ENCODE measurements at regions not wholly inside any gene's neighbourhood (a gene's known extent, or its start where the extent isn't known, plus 50 kb on each side); places are given as distances from the start of the nearest gene placed in this dataset.

GRCh38 chr4:13151194-13151593 lies 332.9 kb downstream of the RAB28 start:
- H3K4me3 ChIP-seq (ENCODE audit: low read length), result no peak overlapping the region
- DNase-seq (ENCODE audit: low read depth), result no peak
- no peak for TF ChIP-seq CTCF (conservative IDR thresholded peaks at IDR 0.05; ENCODE audit: low read depth, low read length)

GRCh38 chr4:13143222-13144070 lies 340.7 kb downstream of the RAB28 start:
- no peak for DNase-seq (ENCODE audit: low read depth)
- no peak overlapping the region for H3K4me3 ChIP-seq (ENCODE audit: low read length)
- no peak for TF ChIP-seq CTCF (conservative IDR thresholded peaks at IDR 0.05; ENCODE audit: low read depth, low read length)

- DNase-seq (ENCODE audit: low read depth), result no peak
- H3K4me3 ChIP-seq (ENCODE audit: low read length), result no peak overlapping the region
- no peak for TF ChIP-seq CTCF (conservative IDR thresholded peaks at IDR 0.05; ENCODE audit: low read depth, low read length)
These were observed 341.4 kb downstream of the RAB28 start for GRCh38 chr4:13142726-13143125.

- no peak for DNase-seq (ENCODE audit: low read depth)
- no peak for TF ChIP-seq CTCF (conservative IDR thresholded peaks at IDR 0.05; ENCODE audit: low read depth, low read length)
These were observed 341.9 kb downstream of the RAB28 start for GRCh38 chr4:13142191-13142590.

GRCh38 chr4:13137390-13137789 lies 346.8 kb downstream of the RAB28 start:
- TF ChIP-seq CTCF (conservative IDR thresholded peaks at IDR 0.05; ENCODE audit: low read depth, low read length), result no peak
- no peak overlapping the region for H3K4me3 ChIP-seq (ENCODE audit: low read length)
- no peak for DNase-seq (ENCODE audit: low read depth)

More at GRCh38 chr4:13142191-13142590, 341.9 kb downstream of the RAB28 start:
- no peak overlapping the region for H3K4me3 ChIP-seq (ENCODE audit: low read length)

- no peak for TF ChIP-seq CTCF (conservative IDR thresholded peaks at IDR 0.05; ENCODE audit: low read depth, low read length)
- DNase-seq (ENCODE audit: low read depth), result no peak
- no peak overlapping the region for H3K4me3 ChIP-seq (ENCODE audit: low read length)
These were observed 350.4 kb downstream of the RAB28 start for GRCh38 chr4:13133700-13134099.

- DNase-seq (ENCODE audit: low read depth), result no peak
- no peak for TF ChIP-seq CTCF (conservative IDR thresholded peaks at IDR 0.05; ENCODE audit: low read depth, low read length)
- H3K4me3 ChIP-seq (ENCODE audit: low read length), result no peak overlapping the region
These were observed 353.3 kb downstream of the RAB28 start for GRCh38 chr4:13130848-13131247.

Measured in retinal pigment epithelial cell (primary cell).